Heart right ventricle (tissue), 16 donors: ENCODE measurements at regions not wholly inside any gene's neighbourhood (a gene's known extent, or its start where the extent isn't known, plus 50 kb on each side); places are given as distances from the start of the nearest gene placed in this dataset.

Experiments used
- ATAC-seq, 8 donors: fragments of 200-7000 bp; cut with Tn5 transposase; one replicate each; pipeline ENCODE4 v1.9.1; 2020; ENCODE audit warnings: mild to moderate bottlenecking in 8 of 8, moderate library complexity in 8 of 8, moderate number of reproducible peaks in 1 of 8
- DNase-seq, 2 donors: peaks; one replicate each; pipeline ENCODE4 v3.0.0-alpha.2; 2020
- H3K27ac ChIP-seq, 10 donors: fragments of 200-600 bp; sonication (generic) in 2 of 10; one replicate each; pipeline versions ENCODE4 v1.5.0 to v1.8.0; 2020 to 2022; ENCODE audit warnings: mild to moderate bottlenecking in 3 of 10
- H3K27me3 ChIP-seq, 7 donors: fragments of 200-600 bp; one replicate each; pipeline ENCODE4 v1.8.0; 2021 to 2022; ENCODE audit warnings: mild to moderate bottlenecking in 2 of 7
- H3K36me3 ChIP-seq, 9 donors: fragments of 200-600 bp; sonication (generic) in 1 of 9; one replicate each; pipeline versions ENCODE4 v1.5.0 to v1.8.0; 2020 to 2022; ENCODE audit warnings: mild to moderate bottlenecking in 2 of 9
- H3K4me1 ChIP-seq, 9 donors: fragments of 200-600 bp; sonication (generic) in 1 of 9; one replicate each; pipeline versions ENCODE4 v1.5.0 to v1.8.0; 2020 to 2022; ENCODE audit warnings: mild to moderate bottlenecking in 4 of 9
- H3K4me3 ChIP-seq, 10 donors: fragments of 200-600 bp; sonication (generic) in 2 of 10; one replicate each; pipeline versions ENCODE4 v1.5.0 to v1.8.0; 2020 to 2022; ENCODE audit warnings: mild to moderate bottlenecking in 7 of 10, moderate library complexity in 2 of 10
- H3K9me3 ChIP-seq, 11 donors: fragments of 200-600 bp in 10 of 11; sonication (generic) in 2 of 11; one replicate each; pipeline versions ENCODE4 v1.5.0 to v1.8.0; 2013 to 2022; ENCODE audit warnings: mild to moderate bottlenecking in 2 of 11, control low read depth in 1 of 11, moderate library complexity in 1 of 11
- WGBS, 2 donors: extraction: QIAGEN DNeasy Blood & Tissue Kit; methylation state at CpG; one replicate each; pipeline ENCODE4 v1.1.7; 2013; ENCODE audit warnings: inconsistent platforms in 1 of 2; 5-methylcytosine and 5-hydroxymethylcytosine counted together
- intact Hi-C, 10 donors: fragments of 100-400 bp; cut with DNase I; formaldehyde crosslinking; loops; one replicate each; pipeline versions ENCODE4 v1.11.1 to v1.14.2; 2022
- TF ChIP-seq, protein P1 (sequence below), 9 donors: fragments of 200-600 bp; sonication (generic) in 2 of 9; IDR thresholded peaks; one replicate each; pipeline versions ENCODE4 v1.5.0 to v1.8.0; 2021 to 2022; ENCODE audit warnings: antibody characterized with exemption in 9 of 9, mild to moderate bottlenecking in 5 of 9, moderate library complexity in 1 of 9
- donor health status: Arrhythmogenic right ventricular cardiomyopathy.
- donor health status: ischemic (EF 13 %, LVEDD 7.1; RV severe dilation, severe dysfunction).
- donor health status: healthy with polysubstance abuse.
- donor health status: DM: no; HTN: yes; CAD: no.
- donor health status: DM: no; HTN: no; CAD: no.
- donor health status: ischemic (EF 25% LVEDD 6.9; RV normal size, moderate dysfunction).
- donor health status: ischemic (EF 25% LVEDD 5.7; RV mildly dilated, moderate dysfunction).
- donor health status: healthy.
- donor health status: DM: yes; HTN: yes; CAD: no.
- donor health status: Ischemic cardiomyopathy.
- donor health status: ischemic (EF 35%, LVEDD 5.7; RV mildly dilated, moderate dysfunction).
- donor health status: nonischemic (EF 11% LVEDD 7.7; RV severe dilation, severe dysfunction).
- donor health status: DM: yes; HTN: yes; CAD: no.
- donor health status: PGD.
- donor health status: ischemic (EF 29% LVEDD 5.4; RV normal size, mild dysfunction).
- donor health status: nonischemic (EF 23%, LVEDD 6.1; RV moderate dilation, normal function).

DNA sequence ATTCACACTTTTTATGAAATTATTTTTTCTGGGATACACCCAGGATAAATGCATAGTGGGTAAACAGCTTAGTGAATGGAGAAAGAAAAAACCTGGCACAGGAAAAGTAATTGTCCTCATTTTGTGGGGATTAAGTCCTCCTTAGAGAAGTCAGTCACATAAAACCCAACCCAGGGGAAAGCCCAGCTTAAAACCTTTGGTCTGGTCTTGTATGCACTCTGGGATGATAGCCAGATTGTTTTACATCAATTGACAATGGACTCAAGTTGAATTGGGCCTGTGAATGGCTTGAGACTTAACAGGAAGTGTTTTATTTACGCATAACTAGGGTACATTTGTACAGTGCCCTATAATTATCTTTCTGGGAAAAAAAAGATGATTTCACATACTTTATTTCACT, 561.3 kb upstream of the GRIA3 start:
- TF ChIP-seq, protein P1, sequence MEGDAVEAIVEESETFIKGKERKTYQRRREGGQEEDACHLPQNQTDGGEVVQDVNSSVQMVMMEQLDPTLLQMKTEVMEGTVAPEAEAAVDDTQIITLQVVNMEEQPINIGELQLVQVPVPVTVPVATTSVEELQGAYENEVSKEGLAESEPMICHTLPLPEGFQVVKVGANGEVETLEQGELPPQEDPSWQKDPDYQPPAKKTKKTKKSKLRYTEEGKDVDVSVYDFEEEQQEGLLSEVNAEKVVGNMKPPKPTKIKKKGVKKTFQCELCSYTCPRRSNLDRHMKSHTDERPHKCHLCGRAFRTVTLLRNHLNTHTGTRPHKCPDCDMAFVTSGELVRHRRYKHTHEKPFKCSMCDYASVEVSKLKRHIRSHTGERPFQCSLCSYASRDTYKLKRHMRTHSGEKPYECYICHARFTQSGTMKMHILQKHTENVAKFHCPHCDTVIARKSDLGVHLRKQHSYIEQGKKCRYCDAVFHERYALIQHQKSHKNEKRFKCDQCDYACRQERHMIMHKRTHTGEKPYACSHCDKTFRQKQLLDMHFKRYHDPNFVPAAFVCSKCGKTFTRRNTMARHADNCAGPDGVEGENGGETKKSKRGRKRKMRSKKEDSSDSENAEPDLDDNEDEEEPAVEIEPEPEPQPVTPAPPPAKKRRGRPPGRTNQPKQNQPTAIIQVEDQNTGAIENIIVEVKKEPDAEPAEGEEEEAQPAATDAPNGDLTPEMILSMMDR (IDR thresholded peaks at IDR 0.05), result no peak
- H3K4me1 ChIP-seq, result no peaks in the 10 kb centered on the region
- ATAC-seq (no peak), DNase-seq (no peak)
- H3K4me3 ChIP-seq, result no peak overlapping the region
- peaks cover 0 to 11% (median 0%) of the 10 kb centered on the region in 11 donors for H3K9me3 ChIP-seq
- WGBS, 2 donors, result 66 to 83% methylated on average over 1 of the region's 1 CpG
- no peaks in the 10 kb centered on the region for H3K36me3 ChIP-seq
- no peaks in the 10 kb centered on the region for H3K27me3 ChIP-seq
- intact Hi-C loops, result no loop called here
- no peak overlapping the region for H3K27ac ChIP-seq

DNA sequence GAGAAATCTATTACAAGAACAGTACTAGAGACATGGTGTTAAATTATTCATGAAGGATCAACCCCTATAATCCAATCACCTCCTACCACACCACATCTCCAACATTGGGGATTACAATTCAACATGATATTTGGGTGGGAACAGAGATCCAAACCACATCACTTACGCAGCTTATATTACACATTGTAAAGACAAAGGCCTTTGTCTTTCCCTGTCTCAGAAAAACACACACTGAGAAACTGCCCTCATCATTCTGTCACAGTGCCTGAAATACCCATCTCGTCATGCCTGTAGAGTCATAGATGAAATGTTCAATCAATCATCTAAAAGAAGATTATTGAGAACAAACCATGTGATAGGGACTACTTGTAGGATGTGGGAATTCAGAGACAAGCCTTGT, 558.8 kb upstream of the GRIA3 start:
- peaks cover 0 to 5% (median 0%) of the 10 kb centered on the region in 11 donors for H3K9me3 ChIP-seq
- ATAC-seq, result no peak
- H3K4me3 ChIP-seq, result no peak overlapping the region
- no peaks in the 10 kb centered on the region for H3K4me1 ChIP-seq
- no peaks in the 10 kb centered on the region for H3K36me3 ChIP-seq
- intact Hi-C loops, result no loop called here
- no peaks in the 10 kb centered on the region for H3K27me3 ChIP-seq
- TF ChIP-seq, protein P1 (IDR thresholded peaks at IDR 0.05), result no peak
- H3K27ac ChIP-seq, result no peak overlapping the region
- no peak for DNase-seq
- WGBS, 2 donors, result 72 to 76% methylated on average over 2 of the region's 2 CpGs

DNA sequence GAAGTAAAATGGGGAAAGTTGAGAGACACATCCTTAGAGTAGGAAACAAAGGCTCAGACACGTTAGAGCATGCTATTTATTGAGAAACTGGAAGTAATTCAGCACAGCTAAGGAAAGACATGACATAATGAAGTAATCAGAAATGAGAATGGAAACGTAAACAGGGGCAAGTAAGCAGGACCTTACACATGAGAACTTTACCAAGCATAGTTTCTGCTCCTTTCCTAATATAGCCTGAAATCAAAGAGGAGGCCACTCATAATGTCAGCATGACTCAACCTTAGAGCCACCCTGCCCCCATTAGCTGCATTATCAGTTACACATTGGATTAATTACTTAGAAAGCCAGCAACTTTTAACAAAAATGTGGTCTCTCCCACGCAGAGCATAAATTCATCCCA, 558.3 kb upstream of the GRIA3 start:
- WGBS, 2 donors, result 50 to 59% methylated on average over 3 of the region's 3 CpGs
- no peak overlapping the region for H3K27ac ChIP-seq
- no peaks in the 10 kb centered on the region for H3K36me3 ChIP-seq
- no peak for ATAC-seq
- peaks cover 0 to 5% (median 0%) of the 10 kb centered on the region in 11 donors for H3K9me3 ChIP-seq
- no peaks in the 10 kb centered on the region for H3K4me1 ChIP-seq
- intact Hi-C loops, result no loop called here
- TF ChIP-seq, protein P1 (IDR thresholded peaks at IDR 0.05), result no peak
- no peak overlapping the region for H3K4me3 ChIP-seq
- no peaks in the 10 kb centered on the region for H3K27me3 ChIP-seq
- DNase-seq, result no peak

DNA sequence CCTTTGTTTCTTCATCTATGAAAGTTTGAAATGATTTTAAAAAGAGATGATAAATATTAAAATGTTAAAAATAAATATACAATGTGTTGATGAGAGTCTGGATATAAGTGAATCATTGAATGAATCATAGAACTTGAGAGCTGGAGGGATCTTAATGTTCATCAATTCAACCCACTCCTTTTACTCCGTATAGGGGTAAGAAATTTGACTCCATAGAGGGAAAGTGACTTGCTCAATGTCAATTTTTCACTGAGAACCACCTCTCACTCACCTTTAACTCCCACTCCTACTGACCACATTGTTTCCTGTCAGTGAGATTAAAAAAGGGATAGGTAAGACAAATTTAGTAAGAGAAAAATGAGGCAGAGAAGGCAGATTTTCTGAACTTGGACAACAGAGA, 557.2 kb upstream of the GRIA3 start:
- TF ChIP-seq, protein P1 (IDR thresholded peaks at IDR 0.05), result no peak
- Histone ChIP-seq H3K9me3 (no peaks in the 10 kb centered on the region), H3K36me3 (no peaks in the 10 kb centered on the region), H3K4me3 (no peak overlapping the region), H3K27me3 (no peaks in the 10 kb centered on the region), H3K27ac (no peak overlapping the region), H3K4me1 (no peaks in the 10 kb centered on the region)
- intact Hi-C loops, result no loop called here
- ATAC-seq (no peak), DNase-seq (no peak)
- WGBS, 2 donors, result 48 to 53% methylated on average over 1 of the region's 1 CpG

DNA sequence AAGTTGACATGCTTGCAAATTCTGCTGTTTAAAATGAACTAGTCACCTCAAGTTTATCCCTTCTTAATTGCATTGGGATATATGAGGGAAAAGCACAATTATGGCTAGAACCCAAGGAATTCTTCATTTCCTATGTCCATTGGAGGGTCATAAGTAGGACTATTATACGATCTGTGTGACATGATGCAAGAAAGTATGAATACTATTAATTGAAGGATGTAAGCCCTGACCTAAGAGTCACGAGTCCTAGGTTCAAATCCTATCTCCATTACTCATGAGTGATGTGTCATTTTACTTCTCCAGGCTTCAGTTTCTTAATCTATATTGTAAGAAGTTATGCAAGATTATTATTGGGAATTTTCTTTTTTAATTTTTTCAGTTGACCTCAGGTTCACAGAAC, 542.9 kb upstream of the GRIA3 start:
- Histone ChIP-seq H3K9me3 (peaks cover 0 to 4% (median 0%) of the 10 kb centered on the region in 11 donors), H3K4me1 (no peaks in the 10 kb centered on the region), H3K27me3 (no peaks in the 10 kb centered on the region), H3K36me3 (no peaks in the 10 kb centered on the region), H3K27ac (no peak overlapping the region), H3K4me3 (no peak overlapping the region)
- DNase-seq (no peak), ATAC-seq (no peak)
- intact Hi-C loops, result no loop called here
- WGBS, 2 donors, result 61 to 70% methylated on average over 2 of the region's 2 CpGs
- TF ChIP-seq, protein P1 (IDR thresholded peaks at IDR 0.05), result no peak
